HG03135 (cell line): ENCODE measurements at regions not wholly inside any gene's neighbourhood (a gene's known extent, or its start where the extent isn't known, plus 50 kb on each side); places are given as distances from the start of the nearest gene placed in this dataset.

Experiments
- ATAC-seq: cut with Tn5 transposase; IDR thresholded peaks from one replicate; pipeline ENCODE4 v1.9.1; 2021; ENCODE audit warnings: mild to moderate bottlenecking, moderate library complexity; ENCODE audit not compliant: unreplicated experiment

DNA sequence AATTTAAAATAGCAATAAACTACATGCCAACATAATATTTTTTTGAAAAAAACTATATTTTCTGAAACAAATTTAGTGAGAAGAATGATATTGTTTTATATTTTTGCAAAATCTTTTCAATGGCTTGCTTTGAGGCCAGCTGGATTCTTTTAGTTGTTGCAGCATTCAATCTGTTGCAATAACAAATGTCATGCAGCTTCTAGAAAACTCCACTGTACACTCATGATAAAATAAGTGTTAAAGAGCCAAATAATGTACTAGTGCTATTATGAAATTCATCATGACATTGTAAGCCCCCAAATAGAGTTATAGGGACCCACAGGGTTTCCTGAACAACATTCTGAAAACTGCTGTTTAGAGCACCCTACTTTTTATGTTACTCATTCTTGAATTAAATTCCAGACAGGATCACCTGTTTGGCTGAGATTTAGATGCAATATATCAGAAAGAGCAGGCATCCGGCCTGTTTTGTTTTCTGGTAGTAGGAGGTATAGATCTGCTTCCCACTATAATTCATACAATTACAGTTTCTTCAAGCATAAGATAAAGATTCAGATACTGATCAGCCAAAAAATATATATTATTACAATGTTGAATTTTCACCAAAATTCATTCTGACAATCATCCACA is 703.0 kb upstream of the ZNF385D start:
- no peak for ATAC-seq

DNA sequence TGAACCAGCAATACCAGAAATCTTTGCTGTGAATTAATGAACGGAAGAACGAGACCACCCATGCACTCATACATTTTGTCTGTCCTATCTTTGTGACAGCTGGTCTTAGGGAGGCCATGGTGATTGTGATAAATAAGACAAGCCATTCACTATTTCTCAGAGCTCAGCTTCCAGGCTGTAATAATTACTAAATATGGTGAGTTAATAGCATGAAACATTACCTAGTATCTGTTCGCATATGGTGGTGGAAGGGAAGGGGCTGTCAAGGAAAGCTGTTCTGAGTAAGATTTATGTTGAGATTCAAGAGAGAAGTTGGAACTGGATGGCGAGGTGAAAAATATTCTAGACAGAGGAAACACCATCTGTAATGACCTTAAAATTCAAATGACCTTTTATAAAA is 719.0 kb upstream of the ZNF385D start:
- ATAC-seq: no peak

DNA sequence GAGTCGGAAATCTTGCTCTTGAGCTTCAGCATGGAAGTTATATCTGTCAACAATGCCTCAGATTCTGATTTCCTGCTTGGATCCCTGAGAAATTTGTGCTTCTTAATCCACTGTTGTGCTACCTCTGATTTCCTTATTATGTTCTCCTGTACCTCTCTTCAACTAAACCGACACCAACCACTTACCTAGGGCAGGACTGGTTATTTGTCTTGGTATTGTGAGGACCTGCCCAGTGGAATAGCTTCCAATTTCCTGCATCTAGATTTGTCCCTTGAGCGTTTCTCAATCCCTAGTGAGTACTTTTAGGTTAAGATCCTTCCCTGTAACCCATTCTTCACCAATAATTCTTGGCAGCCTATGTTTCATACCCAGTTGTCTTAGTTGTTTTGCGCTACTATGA is 720.5 kb upstream of the ZNF385D start:
- ATAC-seq: no peak

DNA sequence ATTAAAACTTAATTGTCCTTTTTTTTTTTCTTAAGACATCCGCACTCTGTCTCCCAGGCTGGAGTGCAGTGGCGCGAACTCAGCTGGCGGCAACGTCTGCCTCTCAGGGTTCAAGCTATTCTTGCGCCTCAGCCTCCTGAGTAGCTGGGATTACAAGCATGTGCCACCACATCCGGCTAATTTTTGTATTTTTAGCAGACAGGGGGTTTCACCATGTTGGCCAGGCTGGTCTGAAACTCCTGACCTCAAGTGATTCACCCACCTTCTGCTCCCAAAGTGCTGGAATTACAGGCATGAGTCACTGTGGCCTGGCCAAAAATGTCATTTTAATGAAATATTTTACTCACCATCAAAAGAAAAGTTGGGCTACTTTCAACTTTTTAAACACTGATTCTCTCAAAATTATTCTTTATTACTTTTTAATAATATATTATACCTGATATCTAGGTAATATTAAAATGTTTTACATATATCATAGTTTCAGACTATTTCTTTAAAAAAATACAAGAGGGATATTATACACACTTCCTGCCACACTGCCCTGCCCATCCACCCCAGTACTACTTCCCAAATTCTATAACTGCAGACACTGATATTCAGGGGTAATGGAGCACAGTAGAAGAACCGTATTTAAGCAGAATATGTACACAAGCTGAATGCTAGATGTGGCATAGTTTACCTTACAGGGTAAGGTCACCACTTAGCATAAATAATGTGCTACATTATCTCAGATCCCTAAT is 723.9 kb upstream of the ZNF385D start:
- ATAC-seq: no peak

DNA sequence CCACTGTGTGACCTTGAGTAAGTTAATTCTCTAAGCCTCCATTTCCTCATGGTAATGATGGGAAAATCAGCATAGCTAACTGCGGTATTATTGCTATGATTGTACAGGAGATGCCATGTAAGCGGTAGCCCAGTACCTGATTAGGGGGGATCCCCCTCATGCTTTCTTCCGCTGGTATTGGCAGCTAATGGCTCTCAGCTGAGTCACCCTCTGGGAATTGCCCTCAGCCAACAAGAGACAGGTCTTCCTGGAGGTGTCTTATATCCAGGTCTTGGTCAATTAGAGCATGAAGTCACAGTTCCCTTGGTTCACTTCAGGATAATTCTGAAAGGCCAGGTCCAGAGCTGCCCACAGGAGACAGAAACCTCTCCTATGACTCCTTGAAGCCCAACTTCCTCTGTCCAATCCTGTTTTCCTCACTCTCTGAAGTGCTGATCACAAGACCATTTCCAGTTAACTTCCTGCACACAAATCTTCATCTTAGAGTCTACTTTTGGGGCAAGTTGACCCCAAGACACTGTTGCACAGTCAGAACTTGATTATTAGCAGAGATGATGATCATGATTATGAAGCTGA is 724.7 kb upstream of the ZNF385D start:
- ATAC-seq: no peak

DNA sequence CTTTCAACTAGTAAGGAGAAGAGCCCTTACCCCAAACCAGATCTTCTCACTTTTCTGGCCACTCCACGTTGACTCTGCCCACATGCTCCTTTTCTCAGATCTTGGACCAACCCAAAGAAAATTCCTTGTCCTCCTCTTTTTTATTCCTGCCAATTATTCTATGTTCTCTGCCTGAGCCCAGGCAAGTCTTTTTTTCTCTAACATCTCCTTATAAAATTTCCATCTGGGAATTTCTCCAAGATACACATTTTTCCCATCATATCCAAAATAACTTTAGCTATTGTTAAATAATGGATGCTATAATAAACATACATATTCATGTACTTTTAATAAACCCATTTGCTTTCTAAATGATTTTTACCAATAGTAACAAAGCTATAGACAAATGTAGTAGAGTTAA is 726.0 kb upstream of the ZNF385D start:
- ATAC-seq: no peak

DNA sequence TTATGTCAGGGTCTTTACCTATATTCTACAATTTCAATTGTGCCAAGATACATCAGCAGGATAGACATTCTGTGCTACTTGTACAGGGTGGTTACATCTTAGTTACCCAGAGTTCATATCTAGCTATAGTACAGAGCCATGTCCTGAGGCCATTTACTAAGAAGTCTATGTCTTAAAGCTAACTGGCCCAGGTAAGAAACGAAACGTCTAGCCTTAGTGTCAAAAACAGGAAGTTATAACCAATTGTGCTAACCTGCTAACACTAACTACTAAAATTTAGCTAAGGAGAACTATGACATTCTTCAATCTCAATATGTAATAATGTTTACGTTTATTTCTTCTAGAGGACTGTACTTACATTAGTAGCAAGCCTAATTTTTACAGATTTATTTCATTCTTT is 717.2 kb upstream of the UBE2E2 start:
- ATAC-seq: no peak

DNA sequence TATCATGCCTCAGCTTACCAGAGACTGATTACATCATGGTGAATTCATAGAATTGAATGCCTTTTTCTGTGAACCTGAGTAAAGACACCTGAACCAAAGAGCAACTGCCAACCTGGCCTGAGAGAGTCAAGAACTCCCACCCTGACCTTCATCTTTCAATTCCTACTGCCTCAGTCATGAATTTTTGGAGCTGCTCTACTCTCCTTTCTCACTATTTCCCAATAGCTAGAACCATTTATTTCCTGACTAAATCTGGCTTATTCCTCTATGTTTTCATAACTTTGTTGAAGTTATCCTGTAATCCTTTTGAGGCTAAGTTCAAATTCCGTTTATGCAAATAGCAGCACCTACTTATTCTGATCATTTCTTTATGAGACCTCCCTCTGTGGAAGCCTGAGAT is 712.4 kb upstream of the UBE2E2 start:
- ATAC-seq: no peak

DNA sequence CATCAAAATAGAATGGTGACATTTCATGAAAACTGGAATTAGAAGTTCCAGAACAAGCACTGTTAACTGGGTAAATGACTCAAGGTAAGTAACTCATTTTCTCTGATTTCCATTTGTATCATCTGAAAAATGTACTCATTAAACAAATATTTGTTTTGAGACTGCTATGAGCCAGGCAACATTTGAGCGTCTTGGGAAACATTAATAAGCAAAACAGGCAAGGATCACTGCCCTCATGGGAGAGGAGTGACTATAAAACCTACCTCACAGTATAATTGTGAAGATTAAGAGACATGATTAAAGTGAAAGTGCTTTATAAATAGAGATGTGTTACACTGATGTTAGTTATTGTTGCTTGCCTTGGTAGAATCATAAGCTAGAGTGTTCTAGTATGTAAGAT is 711.8 kb upstream of the UBE2E2 start:
- ATAC-seq: no peak

DNA sequence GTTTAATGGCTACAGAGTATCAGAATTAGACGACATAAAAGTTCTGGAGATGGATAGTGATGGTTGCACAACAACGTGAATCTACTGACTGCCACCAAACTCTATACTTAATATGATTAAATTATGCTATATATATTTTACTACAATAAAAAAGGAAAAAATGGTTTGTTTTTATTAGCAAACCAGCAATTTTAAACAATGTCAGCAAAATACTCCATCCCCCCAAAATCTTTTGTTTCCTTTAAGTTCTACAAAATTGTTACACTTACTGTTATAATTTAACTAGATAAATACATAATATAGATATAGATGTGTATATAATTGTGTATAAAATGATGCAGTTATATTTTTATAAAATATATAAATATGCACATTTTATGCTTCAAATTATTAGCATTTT is 710.8 kb upstream of the UBE2E2 start:
- ATAC-seq: no peak

DNA sequence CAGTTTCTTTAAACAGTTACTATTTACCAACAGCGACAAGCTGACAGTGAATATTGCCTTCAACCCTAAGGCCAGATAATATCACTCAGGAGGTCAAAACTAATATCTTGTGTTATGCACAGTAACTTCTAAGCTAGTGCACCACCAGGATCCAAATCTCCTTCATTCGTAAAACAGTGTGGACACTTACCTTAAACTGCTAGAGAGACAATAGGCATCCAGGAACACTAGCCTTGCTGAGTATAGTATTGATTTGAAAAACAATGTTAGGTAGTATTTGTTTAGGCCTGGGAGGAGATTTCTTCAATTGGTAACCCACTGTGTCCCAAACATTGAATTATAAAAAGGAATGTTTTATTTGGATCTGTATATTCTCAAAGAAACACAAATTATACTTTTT is 707.9 kb upstream of the UBE2E2 start:
- ATAC-seq: no peak

DNA sequence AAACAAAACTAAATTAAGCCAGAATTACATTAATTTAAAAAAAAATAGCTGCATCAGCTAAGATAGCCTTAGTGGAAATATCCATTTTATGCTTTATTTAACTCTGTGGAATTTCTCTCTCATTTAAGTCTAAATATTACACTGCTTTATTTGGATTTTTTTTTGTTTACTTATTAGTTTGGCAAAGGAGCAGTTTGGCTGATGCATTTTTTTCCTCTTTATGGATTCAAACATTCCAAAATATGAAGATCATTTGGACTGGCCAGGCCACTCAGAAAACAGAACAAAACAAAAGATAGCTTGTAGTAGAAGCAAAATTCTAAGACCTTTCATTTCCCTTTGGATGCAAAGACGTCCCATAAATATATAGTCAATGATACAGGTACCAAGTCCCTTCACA is 707.3 kb upstream of the UBE2E2 start:
- ATAC-seq: no peak

DNA sequence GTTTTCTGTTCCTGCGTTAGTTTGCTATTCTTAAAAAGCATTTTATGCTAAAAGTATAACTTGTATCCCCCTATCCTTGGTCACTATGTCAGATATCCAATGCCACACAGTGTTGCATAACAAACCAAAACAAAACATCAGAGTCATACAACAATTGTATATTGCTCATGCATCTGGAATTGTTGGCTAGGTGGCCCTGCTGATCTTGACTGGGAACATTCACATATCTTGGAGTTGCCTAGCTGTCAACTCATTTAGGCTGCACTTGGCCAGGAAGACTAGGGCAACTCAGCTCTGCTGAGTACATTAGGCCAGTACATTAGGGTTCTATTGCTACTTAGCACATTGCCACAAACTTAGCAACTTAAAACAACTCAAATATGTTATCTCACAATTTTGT is 706.5 kb upstream of the UBE2E2 start:
- ATAC-seq: no peak

DNA sequence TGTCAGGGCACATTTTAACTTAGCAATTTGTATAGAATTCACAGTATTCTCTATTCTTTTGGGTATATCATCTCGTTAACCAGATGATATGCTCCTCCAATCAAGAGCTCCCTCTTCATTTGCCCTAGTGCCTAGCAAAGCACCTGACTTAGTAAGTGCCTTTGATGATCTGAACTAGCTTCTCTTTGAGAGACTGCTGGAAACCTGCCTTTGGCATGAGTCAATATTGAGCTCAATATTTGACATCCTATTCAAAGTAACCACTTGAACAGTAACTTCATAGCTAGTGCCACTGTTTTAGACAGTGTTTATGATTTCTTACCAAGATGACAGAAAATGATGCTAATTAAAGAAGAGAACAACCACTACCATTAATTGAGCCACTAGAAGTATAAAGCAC is 696.3 kb upstream of the UBE2E2 start:
- no peak for ATAC-seq

DNA sequence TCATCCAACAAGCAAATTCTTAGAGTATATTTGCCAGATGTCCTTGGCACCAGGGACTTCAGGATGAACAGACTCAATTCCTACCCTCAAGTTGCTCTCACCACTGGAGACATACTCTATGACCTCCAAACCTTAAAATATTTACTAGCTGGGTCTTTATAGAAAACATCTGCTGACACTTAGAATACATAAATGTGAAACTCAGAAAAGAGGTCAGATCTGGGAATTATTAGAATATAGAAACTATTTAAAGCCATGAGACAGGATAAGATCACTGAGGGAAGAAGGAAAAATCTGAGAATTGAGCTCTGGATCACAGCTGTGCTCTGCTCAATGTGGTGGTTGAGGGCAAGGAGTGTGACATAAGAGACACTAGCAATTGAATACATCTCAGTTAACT is 695.4 kb upstream of the UBE2E2 start:
- ATAC-seq: no peak

DNA sequence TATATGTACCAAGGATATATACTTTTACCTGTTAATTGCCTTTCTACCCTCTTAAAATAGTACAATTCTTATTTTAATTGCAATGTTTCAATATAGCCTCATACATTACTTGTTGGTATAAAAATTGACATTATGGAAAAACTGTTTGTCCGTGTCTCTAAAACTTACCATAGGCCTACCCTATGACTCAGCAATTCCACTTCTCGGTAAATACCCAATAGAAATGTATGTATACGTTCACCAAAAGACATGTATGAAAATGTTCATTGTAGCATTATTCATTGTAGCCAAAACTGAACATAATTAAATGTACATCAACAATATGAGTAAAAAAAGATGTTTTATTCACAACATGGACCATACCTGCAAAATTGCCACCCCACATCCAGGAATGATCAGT is 679.2 kb upstream of the UBE2E2 start:
- no peak for ATAC-seq

DNA sequence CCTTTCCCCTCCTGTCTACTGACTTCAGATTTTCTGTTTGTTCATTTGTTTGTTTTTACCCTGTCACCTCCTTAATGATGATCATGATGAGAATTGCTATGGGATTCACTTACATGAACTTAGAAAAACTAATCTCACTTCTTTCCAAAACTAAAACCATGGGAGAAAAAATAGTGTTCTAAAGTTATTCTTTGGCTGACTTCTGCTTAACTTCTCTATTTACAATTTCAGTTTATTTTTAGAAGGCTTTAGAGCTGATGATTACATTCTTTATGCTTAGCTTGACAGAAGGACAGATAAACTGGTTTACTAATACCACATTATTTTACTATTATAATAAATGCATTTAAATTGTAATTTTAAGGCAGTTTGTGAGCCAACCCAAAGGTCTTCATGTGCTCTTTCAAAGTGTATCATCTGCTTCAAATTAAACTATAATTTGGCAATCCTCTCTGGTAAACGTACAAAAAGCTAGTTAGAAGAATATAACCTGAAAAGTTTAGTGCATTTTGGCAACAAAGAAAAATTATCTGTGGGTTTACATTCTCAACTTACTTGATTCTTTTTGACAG is 676.8 kb upstream of the UBE2E2 start:
- ATAC-seq: no peak

DNA sequence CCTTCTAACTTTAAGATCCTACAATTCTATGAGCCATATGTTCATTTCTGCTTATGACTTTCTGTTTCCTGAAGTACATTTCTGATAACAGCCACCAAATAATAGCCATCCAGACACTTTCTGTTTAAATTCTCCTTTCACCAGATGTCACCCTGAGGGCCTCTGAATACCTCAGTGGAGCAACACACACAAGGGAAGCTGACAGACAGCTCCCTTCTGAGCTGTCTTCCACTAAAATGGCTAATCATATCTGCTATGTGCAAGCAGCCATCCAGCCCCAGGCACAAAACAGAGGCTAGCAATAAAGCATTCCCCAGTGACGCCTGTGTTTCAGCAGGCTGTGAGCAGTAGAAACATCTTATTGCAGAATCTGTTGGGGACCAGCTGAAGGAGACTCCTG is 666.6 kb upstream of the UBE2E2 start:
- no peak for ATAC-seq

DNA sequence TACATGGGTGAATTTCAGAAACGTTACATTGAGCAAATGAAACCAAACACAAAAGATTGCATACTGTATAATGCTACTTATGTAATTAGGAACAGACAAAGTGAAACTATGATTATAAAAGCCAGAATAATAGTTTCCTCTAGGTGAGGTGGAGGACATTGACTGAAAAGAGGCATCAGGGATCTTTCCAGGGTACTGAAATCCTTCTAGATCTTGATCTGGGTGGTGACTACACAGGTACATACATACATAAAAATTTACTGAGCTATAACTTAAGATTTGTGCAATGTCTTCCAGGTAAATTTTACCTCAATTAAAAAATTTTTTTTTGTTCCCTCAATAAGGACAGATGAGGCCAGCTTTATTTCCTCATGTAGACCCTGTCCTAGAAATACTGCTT is 665.6 kb upstream of the UBE2E2 start:
- ATAC-seq: no peak

DNA sequence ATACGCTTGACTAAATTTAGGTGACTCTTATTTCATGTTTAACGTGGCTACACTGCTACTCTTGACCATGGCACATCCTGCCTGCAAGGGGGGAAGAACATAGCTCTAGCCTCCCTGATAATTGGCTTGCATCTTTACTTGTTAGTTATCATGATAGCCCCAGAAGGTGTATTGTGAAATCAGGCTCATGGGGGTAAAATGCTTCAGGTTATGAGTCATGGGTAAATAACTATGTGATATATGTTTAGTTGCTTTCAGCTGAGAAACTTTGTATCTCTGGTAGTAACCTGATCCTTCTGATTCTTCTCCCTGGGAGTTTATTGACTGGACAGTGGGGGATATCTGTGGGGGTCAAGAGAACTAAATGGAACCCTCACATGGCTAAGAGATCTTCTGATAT is 660.8 kb upstream of the UBE2E2 start:
- ATAC-seq: no peak

DNA sequence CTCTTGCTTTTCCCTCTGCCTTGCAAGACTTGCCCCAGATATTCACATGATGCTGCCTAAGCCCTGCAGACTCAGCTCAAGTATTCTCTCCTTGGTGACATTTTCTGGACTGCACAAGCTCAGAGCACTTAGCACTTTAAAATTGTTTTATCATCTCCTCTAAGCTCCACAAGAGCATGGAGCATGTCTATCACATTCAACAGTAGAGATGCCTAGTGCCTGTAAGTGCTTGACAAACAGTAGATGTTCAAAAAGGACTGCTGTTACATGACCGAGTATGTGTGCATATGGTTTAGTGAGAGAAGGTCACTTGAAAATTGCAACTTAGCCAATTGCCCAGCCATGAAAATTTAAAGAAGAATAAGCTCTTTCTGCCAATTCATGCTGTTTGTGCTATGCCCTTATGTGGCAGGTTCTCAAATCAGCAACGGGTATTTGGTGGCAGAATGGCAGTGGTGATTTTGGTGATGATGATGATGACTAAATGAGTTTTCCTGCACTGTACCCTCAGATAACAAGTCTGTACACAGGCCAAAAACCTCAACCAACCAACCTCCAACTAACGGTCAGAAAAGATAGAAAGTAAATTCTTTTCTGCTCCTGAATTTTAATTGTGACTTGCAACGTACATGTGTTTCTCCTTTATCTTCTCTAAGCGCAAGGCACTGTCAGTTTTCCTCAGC is 647.2 kb upstream of the UBE2E2 start:
- no peak for ATAC-seq

DNA sequence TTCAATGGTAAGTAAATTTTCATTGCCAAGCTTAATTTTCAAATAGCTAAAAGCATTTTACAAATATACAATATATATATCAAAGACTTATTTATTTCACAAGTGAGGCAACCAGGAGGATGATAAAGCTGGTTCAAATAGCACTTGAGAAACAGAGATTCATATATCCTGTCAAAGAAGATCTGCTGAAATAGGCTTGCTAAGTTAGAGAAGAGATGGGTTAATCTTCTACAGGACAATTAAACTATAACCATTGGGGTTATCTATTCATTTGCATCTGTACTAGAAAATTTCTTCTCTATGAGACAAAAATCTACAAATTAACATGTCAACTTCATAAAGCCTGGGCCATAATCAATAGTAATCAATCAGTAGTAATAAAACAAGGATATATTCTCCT is 637.7 kb upstream of the UBE2E2 start:
- ATAC-seq: no peak
